ENCODE measurements at regions not wholly inside any gene's neighbourhood (a gene's known extent, or its start where the extent isn't known, plus 50 kb on each side); places are given as distances from the start of the nearest gene placed in this dataset.
"Not testable (repeated sequence)": the region's sequence is repeated elsewhere in the genome, so short reads cannot be mapped to it uniquely, and the experiment has no call there.

- Mint-ChIP-seq H3K4me1 (no peaks in the 10 kb centered on the region), H3K27ac (ENCODE audit: unreplicated experiment) (no peak overlapping the region), H3K27me3 (ENCODE audit: low read depth) (no peaks in the 10 kb centered on the region), H3K36me3 (ENCODE audit: low read depth) (no peaks in the 10 kb centered on the region), H3K9me3 (peaks cover 2% of the 10 kb centered on the region), H3K4me3 (no peak overlapping the region)
- no peak for DNase-seq (ENCODE audit: low read depth, low spot score)
- TF ChIP-seq, protein P1, sequence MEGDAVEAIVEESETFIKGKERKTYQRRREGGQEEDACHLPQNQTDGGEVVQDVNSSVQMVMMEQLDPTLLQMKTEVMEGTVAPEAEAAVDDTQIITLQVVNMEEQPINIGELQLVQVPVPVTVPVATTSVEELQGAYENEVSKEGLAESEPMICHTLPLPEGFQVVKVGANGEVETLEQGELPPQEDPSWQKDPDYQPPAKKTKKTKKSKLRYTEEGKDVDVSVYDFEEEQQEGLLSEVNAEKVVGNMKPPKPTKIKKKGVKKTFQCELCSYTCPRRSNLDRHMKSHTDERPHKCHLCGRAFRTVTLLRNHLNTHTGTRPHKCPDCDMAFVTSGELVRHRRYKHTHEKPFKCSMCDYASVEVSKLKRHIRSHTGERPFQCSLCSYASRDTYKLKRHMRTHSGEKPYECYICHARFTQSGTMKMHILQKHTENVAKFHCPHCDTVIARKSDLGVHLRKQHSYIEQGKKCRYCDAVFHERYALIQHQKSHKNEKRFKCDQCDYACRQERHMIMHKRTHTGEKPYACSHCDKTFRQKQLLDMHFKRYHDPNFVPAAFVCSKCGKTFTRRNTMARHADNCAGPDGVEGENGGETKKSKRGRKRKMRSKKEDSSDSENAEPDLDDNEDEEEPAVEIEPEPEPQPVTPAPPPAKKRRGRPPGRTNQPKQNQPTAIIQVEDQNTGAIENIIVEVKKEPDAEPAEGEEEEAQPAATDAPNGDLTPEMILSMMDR (conservative IDR thresholded peaks at IDR 0.05), result no peak
Measured at GRCh38 chr7:83276250-83276649, 113.6 kb upstream of the PCLO start.

DNA sequence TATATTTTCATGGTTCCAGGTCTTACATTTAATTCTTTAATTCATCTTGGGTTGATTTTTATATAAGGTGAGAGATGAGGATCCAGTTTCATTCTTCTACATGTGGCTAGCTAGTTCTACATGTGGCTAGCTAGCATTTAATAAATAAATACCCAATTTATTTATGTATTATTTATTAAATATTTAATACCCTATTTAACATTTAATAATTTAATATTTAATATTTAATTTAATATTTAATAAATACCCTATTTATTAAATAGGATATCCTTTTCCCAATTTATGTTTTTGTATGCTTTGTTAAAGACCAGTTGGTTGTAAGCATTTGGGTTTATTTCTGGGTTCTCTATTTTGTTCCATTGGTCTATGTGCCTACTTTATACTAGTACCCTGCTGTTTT lies 111.0 kb upstream of the PCLO start:
- Mint-ChIP-seq H3K9me3 (peaks cover 2% of the 10 kb centered on the region), H3K27me3 (ENCODE audit: low read depth) (no peaks in the 10 kb centered on the region), H3K36me3 (ENCODE audit: low read depth) (no peaks in the 10 kb centered on the region), H3K4me3 (no peak overlapping the region), H3K27ac (ENCODE audit: unreplicated experiment) (no peak overlapping the region), H3K4me1 (no peaks in the 10 kb centered on the region)
- DNase-seq (ENCODE audit: low read depth, low spot score), result no peak
- TF ChIP-seq, protein P1 (conservative IDR thresholded peaks at IDR 0.05), result no peak

- DNase-seq (ENCODE audit: low read depth, low spot score), result no peak
- Mint-ChIP-seq H3K9me3 (no peaks in the 10 kb centered on the region), H3K4me1 (no peaks in the 10 kb centered on the region), H3K36me3 (ENCODE audit: low read depth) (no peaks in the 10 kb centered on the region), H3K4me3 (no peak overlapping the region), H3K27ac (ENCODE audit: unreplicated experiment) (no peak overlapping the region), H3K27me3 (ENCODE audit: low read depth) (no peaks in the 10 kb centered on the region)
- TF ChIP-seq, protein P1 (conservative IDR thresholded peaks at IDR 0.05), result peak; percentile 68
Measured at GRCh38 chr7:83271212-83272099, 108.8 kb upstream of the PCLO start.

GRCh38 chr7:83270407-83270806 lies 107.7 kb upstream of the PCLO start:
- no peak for DNase-seq (ENCODE audit: low read depth, low spot score)

DNA sequence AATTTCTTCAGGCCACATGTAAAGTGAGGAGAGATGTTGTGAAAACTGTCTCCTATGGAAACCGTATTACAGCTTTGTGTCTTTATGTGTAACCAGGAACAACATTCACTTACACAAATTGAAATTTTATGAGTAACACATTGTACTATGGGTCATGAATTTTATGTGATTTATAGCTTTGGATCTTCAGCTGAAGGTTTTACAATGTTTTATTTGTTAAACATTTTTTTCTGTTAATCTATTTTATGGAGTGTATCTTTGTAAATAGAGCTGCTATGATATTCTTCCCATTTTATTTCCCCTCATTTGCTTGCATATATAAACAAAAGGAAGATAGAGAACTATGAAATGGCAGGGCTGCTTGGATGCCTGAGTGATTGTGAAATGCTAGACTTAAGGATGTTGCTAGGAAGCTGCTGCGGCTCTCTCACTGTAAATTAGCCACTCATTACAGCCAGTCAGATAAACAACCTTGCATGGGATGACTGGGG lies 104.5 kb upstream of the PCLO start:
- Mint-ChIP-seq H3K9me3 (no peaks in the 10 kb centered on the region), H3K4me1 (no peaks in the 10 kb centered on the region), H3K27ac (ENCODE audit: unreplicated experiment) (peak overlapping the region; percentile 23), H3K4me3 (no peak overlapping the region), H3K27me3 (ENCODE audit: low read depth) (no peaks in the 10 kb centered on the region), H3K36me3 (ENCODE audit: low read depth) (no peaks in the 10 kb centered on the region)
- TF ChIP-seq, protein P1 (conservative IDR thresholded peaks at IDR 0.05), result no peak
- no peak for DNase-seq (ENCODE audit: low read depth, low spot score)

More at GRCh38 chr7:83270407-83270806, 107.7 kb upstream of the PCLO start:
- Mint-ChIP-seq H3K9me3 (no peaks in the 10 kb centered on the region), H3K27me3 (ENCODE audit: low read depth) (no peaks in the 10 kb centered on the region), H3K27ac (ENCODE audit: unreplicated experiment) (no peak overlapping the region), H3K36me3 (ENCODE audit: low read depth) (no peaks in the 10 kb centered on the region), H3K4me1 (no peaks in the 10 kb centered on the region), H3K4me3 (no peak overlapping the region)
- TF ChIP-seq, protein P1 (conservative IDR thresholded peaks at IDR 0.05), result no peak

GRCh38 chr7:83263442-83264034 lies 100.9 kb upstream of the PCLO start:
- H3K9me3 Mint-ChIP-seq; H3K4me1 Mint-ChIP-seq; H3K4me3 Mint-ChIP-seq; H3K27me3 Mint-ChIP-seq (ENCODE audit: low read depth); DNase-seq (ENCODE audit: low read depth, low spot score); H3K36me3 Mint-ChIP-seq (ENCODE audit: low read depth); H3K27ac Mint-ChIP-seq (ENCODE audit: unreplicated experiment): not testable (repeated sequence)
